PC-9 (cell line): ENCODE measurements at regions not wholly inside any gene's neighbourhood (a gene's known extent, or its start where the extent isn't known, plus 50 kb on each side); places are given as distances from the start of the nearest gene placed in this dataset.
"Not testable (repeated sequence)": the region's sequence is repeated elsewhere in the genome, so short reads cannot be mapped to it uniquely, and the experiment has no call there.

Experiments
- BruUV-seq: library from RNA; stranded (reverse); fragments of 400-500 nt; replicated peaks from 2 replicates; lab custom pipeline; 2021; lab: Mats Ljungman, UMichigan
- CTCF ChIA-PET: fragments of 300-600 bp; sonication (Branson Sonifier 250); formaldehyde crosslinking; loops from one replicate; lab custom pipeline; 2022; ENCODE audit warnings: antibody characterized with exemption; lab: Charles Lee
- POLR2A ChIA-PET: fragments of 300-600 bp; sonication (Branson Sonifier 250); formaldehyde crosslinking; loops from one replicate; lab custom pipeline; 2022; ENCODE audit warnings: antibody characterized with exemption; ENCODE audit not compliant: unreplicated experiment; lab: Charles Lee
- DNase-seq, 2 experiments: peaks; one replicate each; pipeline versions ENCODE4 v3.0.0 to v3.0.0-alpha.2; 2015 to 2022; ENCODE audit warnings: mixed read lengths in 1 of 2
- H2AFZ ChIP-seq: fragments of 200-600 bp; sonication (generic); 2 replicates; pipeline ENCODE4 v1.8.1; 2017; ENCODE audit warnings: antibody characterized with exemption
- H3F3A ChIP-seq: fragments of 200-600 bp; sonication (generic); 2 replicates; pipeline ENCODE4 v1.8.1; 2017; ENCODE audit warnings: antibody characterized with exemption, mild to moderate bottlenecking, low read depth; ENCODE audit not compliant: insufficient read depth
- H3K27ac ChIP-seq: fragments of 200-600 bp; sonication (generic); 2 replicates; pipeline ENCODE4 v1.6.1; 2016; ENCODE audit warnings: mixed run types
- H3K27me3 ChIP-seq: fragments of 200-600 bp; sonication (generic); 2 replicates; pipeline ENCODE4 v1.6.1; 2016; ENCODE audit warnings: low read depth, mixed run types; ENCODE audit not compliant: insufficient read depth
- H3K36me3 ChIP-seq: fragments of 200-600 bp; sonication (generic); 2 replicates; pipeline ENCODE4 v1.6.1; 2016; ENCODE audit warnings: low read depth, mixed run types
- H3K4me1 ChIP-seq: fragments of 200-600 bp; sonication (generic); replicated peaks from 2 replicates; pipeline ENCODE4 v1.6.1; 2016; ENCODE audit warnings: mixed run types; ENCODE audit not compliant: insufficient read depth
- H3K4me2 ChIP-seq: fragments of 200-600 bp; sonication (generic); 2 replicates; pipeline ENCODE4 v1.6.1; 2017; ENCODE audit warnings: mixed run types
- H3K4me3 ChIP-seq: fragments of 200-600 bp; sonication (generic); 2 replicates; pipeline ENCODE4 v1.6.1; 2016; ENCODE audit warnings: mixed run types
- H3K79me2 ChIP-seq: fragments of 200-600 bp; sonication (generic); 2 replicates; pipeline ENCODE4 v1.6.1; 2017; ENCODE audit warnings: low read depth, mixed run types
- H3K9me2 ChIP-seq: fragments of 200-600 bp; sonication (generic); 2 replicates; pipeline ENCODE4 v1.8.1; 2017; ENCODE audit warnings: mild to moderate bottlenecking; ENCODE audit not compliant: insufficient read depth
- H3K9me3 ChIP-seq: fragments of 200-600 bp; sonication (generic); 2 replicates; pipeline ENCODE4 v1.8.1; 2016; ENCODE audit warnings: low read depth; ENCODE audit not compliant: insufficient read depth
- H4K20me1 ChIP-seq: fragments of 200-600 bp; sonication (generic); 2 replicates; pipeline ENCODE4 v1.8.1; 2017; ENCODE audit not compliant: insufficient read depth
- EZH2 ChIP-seq: fragments of 200-600 bp; sonication (generic); IDR thresholded peaks from 2 replicates; pipeline ENCODE4 v1.8.0; 2017; ENCODE audit warnings: antibody characterized with exemption, low read depth
- intact Hi-C: fragments of 100-400 bp; cut with micrococcal nuclease; formaldehyde crosslinking; loops from one replicate; pipeline ENCODE4 v1.10.0; 2022; ENCODE audit not compliant: unreplicated experiment
- TF ChIP-seq, protein P1 (sequence below): fragments of 200-600 bp; sonication (generic); conservative IDR thresholded peaks from 2 replicates; pipeline ENCODE4 v1.6.1; 2017; ENCODE audit warnings: mixed run types, antibody characterized with exemption, mild to moderate bottlenecking, moderate library complexity

DNA sequence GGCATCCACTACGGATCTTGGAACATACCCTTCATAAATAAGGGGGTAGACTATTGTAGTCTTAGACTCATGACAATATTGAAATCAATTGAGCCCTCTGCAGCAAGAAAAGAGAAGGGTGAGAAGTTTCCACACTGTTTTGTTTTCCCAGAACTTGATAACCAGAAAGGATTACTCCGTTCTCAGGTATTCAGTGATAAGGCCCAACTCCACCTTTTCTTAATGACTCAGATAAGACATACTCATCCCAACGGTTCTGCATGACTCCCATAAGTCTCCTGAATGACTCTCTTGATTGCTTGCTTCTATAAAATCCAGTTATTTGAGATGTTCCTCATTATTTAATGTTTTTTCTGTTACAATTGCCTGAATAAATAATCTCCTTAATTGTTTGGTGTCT, 111.7 kb downstream of the PABPC4L start:
- Histone ChIP-seq H3K36me3 (no peaks in the 10 kb centered on the region), H3K4me3 (no peak overlapping the region), H3K9me2 (no peaks in the 10 kb centered on the region), H3K4me1 (no peaks in the 10 kb centered on the region), H3K79me2 (no peaks in the 10 kb centered on the region), H3K4me2 (no peak overlapping the region), H4K20me1 (no peaks in the 10 kb centered on the region), H3F3A (no peaks in the 10 kb centered on the region), H3K27ac (no peak overlapping the region), H3K9me3 (no peaks in the 10 kb centered on the region), H3K27me3 (no peaks in the 10 kb centered on the region), H2AFZ (no peak overlapping the region)
- DNase-seq = no peak
- no TSS peak for BruUV-seq
- POLR2A ChIA-PET = no interaction called here
- TF ChIP-seq, protein P1, sequence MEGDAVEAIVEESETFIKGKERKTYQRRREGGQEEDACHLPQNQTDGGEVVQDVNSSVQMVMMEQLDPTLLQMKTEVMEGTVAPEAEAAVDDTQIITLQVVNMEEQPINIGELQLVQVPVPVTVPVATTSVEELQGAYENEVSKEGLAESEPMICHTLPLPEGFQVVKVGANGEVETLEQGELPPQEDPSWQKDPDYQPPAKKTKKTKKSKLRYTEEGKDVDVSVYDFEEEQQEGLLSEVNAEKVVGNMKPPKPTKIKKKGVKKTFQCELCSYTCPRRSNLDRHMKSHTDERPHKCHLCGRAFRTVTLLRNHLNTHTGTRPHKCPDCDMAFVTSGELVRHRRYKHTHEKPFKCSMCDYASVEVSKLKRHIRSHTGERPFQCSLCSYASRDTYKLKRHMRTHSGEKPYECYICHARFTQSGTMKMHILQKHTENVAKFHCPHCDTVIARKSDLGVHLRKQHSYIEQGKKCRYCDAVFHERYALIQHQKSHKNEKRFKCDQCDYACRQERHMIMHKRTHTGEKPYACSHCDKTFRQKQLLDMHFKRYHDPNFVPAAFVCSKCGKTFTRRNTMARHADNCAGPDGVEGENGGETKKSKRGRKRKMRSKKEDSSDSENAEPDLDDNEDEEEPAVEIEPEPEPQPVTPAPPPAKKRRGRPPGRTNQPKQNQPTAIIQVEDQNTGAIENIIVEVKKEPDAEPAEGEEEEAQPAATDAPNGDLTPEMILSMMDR = no peak
- TF ChIP-seq EZH2 = no peak
- intact Hi-C loops = no loop called here
- CTCF ChIA-PET = interaction anchor here (0.6 kb wide), 1 partner anchor 133 kb away, joined by 3 read pairs; no protein-coding TSS in a partner anchor

DNA sequence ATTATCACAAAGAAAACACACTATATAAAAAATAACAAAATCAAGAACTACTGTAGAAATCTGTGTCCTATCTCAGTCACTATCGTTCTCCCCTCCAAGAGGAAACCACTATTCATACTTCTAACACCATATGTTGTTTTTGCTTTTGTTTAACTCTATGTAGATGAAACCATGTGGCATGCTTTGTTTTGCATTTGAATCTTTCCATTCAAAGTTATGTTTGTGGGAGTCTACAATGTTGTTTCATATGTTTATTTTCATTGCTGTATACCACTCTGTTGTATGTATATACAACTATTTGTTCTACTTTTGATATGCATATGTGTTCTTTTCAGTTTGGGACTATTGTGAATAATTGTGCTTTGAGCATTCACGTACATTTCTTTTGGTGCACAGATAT, 116.1 kb downstream of the PABPC4L start:
- Histone ChIP-seq H2AFZ (no peak overlapping the region), H3K9me3 (no peaks in the 10 kb centered on the region), H3K4me1 (no peaks in the 10 kb centered on the region), H3K4me3 (no peak overlapping the region), H3K36me3 (no peaks in the 10 kb centered on the region), H4K20me1 (no peaks in the 10 kb centered on the region), H3K79me2 (no peaks in the 10 kb centered on the region), H3K27me3 (no peaks in the 10 kb centered on the region), H3K9me2 (no peaks in the 10 kb centered on the region), H3K27ac (no peak overlapping the region), H3F3A (no peaks in the 10 kb centered on the region), H3K4me2 (no peak overlapping the region)
- BruUV-seq = no TSS peak
- ChIA-PET CTCF (no interaction called here), POLR2A (no interaction called here)
- DNase-seq = no peak
- intact Hi-C loops = no loop called here
- TF ChIP-seq EZH2 = no peak
- TF ChIP-seq, protein P1 = no peak

GRCh38 chr4:134079085-134079484, 122.5 kb downstream of the PABPC4L start:
- H2AFZ ChIP-seq, H4K20me1 ChIP-seq, H3K4me2 ChIP-seq, H3K9me2 ChIP-seq, H3K36me3 ChIP-seq, H3K4me3 ChIP-seq, POLR2A ChIA-PET, BruUV-seq, DNase-seq, H3F3A ChIP-seq, intact Hi-C loops, H3K9me3 ChIP-seq, H3K4me1 ChIP-seq, H3K27ac ChIP-seq, H3K27me3 ChIP-seq, H3K79me2 ChIP-seq: not testable (repeated sequence)
- CTCF ChIA-PET = interaction anchor here (0.6 kb wide), 1 partner anchor 39 kb away, joined by 7 read pairs; no protein-coding TSS in a partner anchor
